HCT116 (cell line): ENCODE measurements at regions not wholly inside any gene's neighbourhood (a gene's known extent, or its start where the extent isn't known, plus 50 kb on each side); places are given as distances from the start of the nearest gene placed in this dataset.

Experiments used
- ATAC-seq: fragments of 200-7000 bp; cut with Tn5 transposase; 2 replicates; pipeline ENCODE4 v1.9.1; 2020; ENCODE audit warnings: mild to moderate bottlenecking, moderate library complexity
- BruUV-seq: library from RNA; stranded (reverse); fragments of 400-500 nt; replicated peaks from 2 replicates; lab custom pipeline; 2021; lab: Mats Ljungman, UMichigan
- CTCF ChIA-PET: fragments of 300-600 bp; sonication (Branson Sonifier 250); formaldehyde crosslinking; loops from one replicate; lab custom pipeline; 2021; ENCODE audit warnings: antibody characterized with exemption; lab: Charles Lee
- POLR2A ChIA-PET: fragments of 300-600, 350-600 bp; sonication (Branson Sonifier 250); formaldehyde crosslinking; loops from one replicate; lab custom pipeline; 2021; ENCODE audit warnings: antibody characterized with exemption; lab: Charles Lee
- RAD21 ChIA-PET, 2 experiments: fragments of 300-600 bp; sonication (Branson Sonifier 250); formaldehyde crosslinking; loops; one replicate each; lab custom pipeline; 2023; ENCODE audit warnings: low total read pairs in 2 of 2; ENCODE audit not compliant: uncharacterized antibody in 2 of 2, unreplicated experiment in 2 of 2, low non-redundant PET in 1 of 2; lab: Charles Lee
- DNase-seq: peaks from one replicate; pipeline ENCODE4 v3.0.0-alpha.2; 2010; ENCODE audit warnings: low read depth, low spot score
- H2AFZ ChIP-seq: fragments of 200-600 bp; shearing (Covaris generic), sonication (generic); 2 replicates; pipeline ENCODE4 v1.6.1; 2017; ENCODE audit warnings: low read depth, mixed run types, mixed read lengths, antibody characterized with exemption, low read length; ENCODE audit not compliant: poor library complexity, severe bottlenecking
- H3K27ac ChIP-seq: 2 replicates; pipeline ENCODE4 v1.5.1; 2012; ENCODE audit warnings: low read depth, low read length
- H3K27me3 ChIP-seq: fragments of 200-600 bp; sonication (generic); 2 replicates; pipeline ENCODE4 v1.6.1; 2016; ENCODE audit warnings: mixed run types, low read length, mixed read lengths; ENCODE audit not compliant: insufficient read depth
- H3K36me3 ChIP-seq, 2 experiments: fragments of 200-500 bp in 1 of 2; fragments of 200-600 bp in 1 of 2; sonication (Bioruptor generic) in 1 of 2; sonication (generic) in 1 of 2; 2 replicates each; pipeline versions ENCODE4 v1.5.1 to v1.6.1; 2014 to 2016; ENCODE audit warnings: low read length in 2 of 2, inconsistent platforms in 1 of 2, mixed read lengths in 1 of 2, mixed run types in 1 of 2; ENCODE audit not compliant: insufficient read depth in 2 of 2, control insufficient read depth in 1 of 2
- H3K4me1 ChIP-seq, 2 experiments: fragments of 200-600 bp in 1 of 2; sonication (generic) in 1 of 2; 2 replicates each; pipeline versions ENCODE4 v1.5.1 to v1.6.1; 2012 to 2017; ENCODE audit warnings: low read length in 2 of 2, inconsistent platforms in 1 of 2, mild to moderate bottlenecking in 1 of 2, mixed read lengths in 1 of 2, mixed run types in 1 of 2, moderate library complexity in 1 of 2; ENCODE audit not compliant: insufficient read depth in 2 of 2, control insufficient read depth in 1 of 2
- H3K4me2 ChIP-seq: fragments of 200-600 bp; sonication (generic); 2 replicates; pipeline ENCODE4 v1.6.1; 2017; ENCODE audit warnings: mixed run types, low read length, mixed read lengths
- H3K4me3 ChIP-seq, 2 experiments: fragments of 200-600 bp in 1 of 2; sonication (generic) in 1 of 2; replicated peaks in 1 of 2; 2 replicates each; pipeline ENCODE4 v1.5.1; 2011 to 2016; ENCODE audit warnings: low read length in 2 of 2, control low read depth in 1 of 2, low read depth in 1 of 2, mild to moderate bottlenecking in 1 of 2, mixed read lengths in 1 of 2, mixed run types in 1 of 2
- H3K79me2 ChIP-seq: fragments of 200-600 bp; sonication (generic); 2 replicates; pipeline ENCODE4 v1.6.1; 2017; ENCODE audit warnings: mild to moderate bottlenecking, mixed run types, low read length, moderate library complexity, mixed read lengths; ENCODE audit not compliant: insufficient read depth
- H3K9ac ChIP-seq: fragments of 200-600 bp; sonication (generic); 2 replicates; pipeline ENCODE4 v1.6.1; 2016; ENCODE audit warnings: low read length, mixed read lengths
- H3K9me2 ChIP-seq: fragments of 200-600 bp; sonication (generic), shearing (Covaris generic); 2 replicates; pipeline ENCODE4 v1.6.1; 2017; ENCODE audit warnings: mixed run types, mild to moderate bottlenecking, moderate library complexity; ENCODE audit not compliant: insufficient read depth
- H3K9me3 ChIP-seq, 2 experiments: fragments of 200-500 bp in 1 of 2; fragments of 200-600 bp in 1 of 2; sonication (Bioruptor generic) in 1 of 2; sonication (generic) in 1 of 2; 2 replicates each; pipeline ENCODE4 v1.6.1; 2014 to 2017; ENCODE audit warnings: low read length in 2 of 2, mixed read lengths in 2 of 2, inconsistent platforms in 1 of 2, low read depth in 1 of 2, mild to moderate bottlenecking in 1 of 2, mixed run types in 1 of 2, moderate library complexity in 1 of 2; ENCODE audit not compliant: control insufficient read depth in 1 of 2, insufficient read depth in 1 of 2
- H4K20me1 ChIP-seq: fragments of 200-600 bp; sonication (generic), shearing (Covaris generic); 2 replicates; pipeline ENCODE4 v1.6.1; 2017; ENCODE audit warnings: mixed run types, mild to moderate bottlenecking, moderate library complexity; ENCODE audit not compliant: insufficient read depth
- CBX3 ChIP-seq: IDR thresholded peaks from 2 replicates; pipeline ENCODE4 v1.6.1; 2012; ENCODE audit warnings: low read depth
- EZH2 ChIP-seq: fragments of 200-600 bp; sonication (generic); IDR thresholded peaks from 2 replicates; pipeline ENCODE4 v1.6.1; 2017; ENCODE audit warnings: antibody characterized with exemption, mixed run types
- POLR2A ChIP-seq: IDR thresholded peaks from 2 replicates; pipeline ENCODE4 v1.7.0; 2011; ENCODE audit warnings: borderline replicate concordance; ENCODE audit not compliant: insufficient read depth, insufficient read length; ENCODE audit errors: extremely low read depth
- SIN3A ChIP-seq: IDR thresholded peaks from 2 replicates; pipeline ENCODE4 v1.6.1; 2012; ENCODE audit warnings: low read depth
- TCF7L2 ChIP-seq: IDR thresholded peaks from 2 replicates; pipeline ENCODE4 v1.7.0; 2011; ENCODE audit warnings: borderline replicate concordance, inconsistent platforms; ENCODE audit not compliant: insufficient read depth, insufficient read length; ENCODE audit errors: extremely low read depth
- YY1 ChIP-seq: IDR thresholded peaks from 2 replicates; pipeline ENCODE4 v1.6.1; 2011; ENCODE audit warnings: low read length, low read depth, moderate library complexity, mild to moderate bottlenecking; ENCODE audit not compliant: insufficient replicate concordance; ENCODE audit errors: extremely low read depth
- ZFX ChIP-seq: fragments of 450-650 bp; IDR thresholded peaks from 2 replicates; pipeline ENCODE4 v1.6.1; 2017
- intact Hi-C: fragments of 100-400 bp; cut with micrococcal nuclease; formaldehyde crosslinking; loops from 2 replicates; pipeline ENCODE4 v1.10.0; 2022
- TF ChIP-seq, protein P1 (sequence below): IDR thresholded peaks from 2 replicates; pipeline ENCODE4 v1.6.1; 2012
- TF ChIP-seq, protein P2 (sequence below): IDR thresholded peaks from 2 replicates; pipeline ENCODE4 v1.6.1; 2012; ENCODE audit warnings: low read depth

- no peak overlapping the region for H3K4me2 ChIP-seq
- H3K9me3 ChIP-seq = no peaks in the 10 kb centered on the region
- H3K27ac ChIP-seq = no peak overlapping the region
- ChIA-PET POLR2A (no interaction called here), CTCF (interaction anchor here (1.6 kb wide), 1 partner anchor 14 kb away, joined by 9 read pairs; no protein-coding TSS in a partner anchor), RAD21 (no interaction called here)
- H3K27me3 ChIP-seq = no peaks in the 10 kb centered on the region
- intact Hi-C loops = no loop called here
- DNase-seq = no peak
- 0 out of 2 replicates have a peak, but pooled peaks cover 6% of the 10 kb centered on the region for H3K9me2 ChIP-seq
- no peaks in the 10 kb centered on the region for H3K4me1 ChIP-seq
- no peak for ATAC-seq
- BruUV-seq = no TSS peak
- H3K79me2 ChIP-seq = no peaks in the 10 kb centered on the region
- no peaks in the 10 kb centered on the region for H3K36me3 ChIP-seq
- TF ChIP-seq SIN3A (no peak), EZH2 (no peak), ZFX (no peak), CBX3 (no peak), POLR2A (no peak), TCF7L2 (no peak), YY1 (no peak)
- TF ChIP-seq, protein P1, sequence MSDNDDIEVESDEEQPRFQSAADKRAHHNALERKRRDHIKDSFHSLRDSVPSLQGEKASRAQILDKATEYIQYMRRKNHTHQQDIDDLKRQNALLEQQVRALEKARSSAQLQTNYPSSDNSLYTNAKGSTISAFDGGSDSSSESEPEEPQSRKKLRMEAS = no peak
- TF ChIP-seq, protein P2, sequence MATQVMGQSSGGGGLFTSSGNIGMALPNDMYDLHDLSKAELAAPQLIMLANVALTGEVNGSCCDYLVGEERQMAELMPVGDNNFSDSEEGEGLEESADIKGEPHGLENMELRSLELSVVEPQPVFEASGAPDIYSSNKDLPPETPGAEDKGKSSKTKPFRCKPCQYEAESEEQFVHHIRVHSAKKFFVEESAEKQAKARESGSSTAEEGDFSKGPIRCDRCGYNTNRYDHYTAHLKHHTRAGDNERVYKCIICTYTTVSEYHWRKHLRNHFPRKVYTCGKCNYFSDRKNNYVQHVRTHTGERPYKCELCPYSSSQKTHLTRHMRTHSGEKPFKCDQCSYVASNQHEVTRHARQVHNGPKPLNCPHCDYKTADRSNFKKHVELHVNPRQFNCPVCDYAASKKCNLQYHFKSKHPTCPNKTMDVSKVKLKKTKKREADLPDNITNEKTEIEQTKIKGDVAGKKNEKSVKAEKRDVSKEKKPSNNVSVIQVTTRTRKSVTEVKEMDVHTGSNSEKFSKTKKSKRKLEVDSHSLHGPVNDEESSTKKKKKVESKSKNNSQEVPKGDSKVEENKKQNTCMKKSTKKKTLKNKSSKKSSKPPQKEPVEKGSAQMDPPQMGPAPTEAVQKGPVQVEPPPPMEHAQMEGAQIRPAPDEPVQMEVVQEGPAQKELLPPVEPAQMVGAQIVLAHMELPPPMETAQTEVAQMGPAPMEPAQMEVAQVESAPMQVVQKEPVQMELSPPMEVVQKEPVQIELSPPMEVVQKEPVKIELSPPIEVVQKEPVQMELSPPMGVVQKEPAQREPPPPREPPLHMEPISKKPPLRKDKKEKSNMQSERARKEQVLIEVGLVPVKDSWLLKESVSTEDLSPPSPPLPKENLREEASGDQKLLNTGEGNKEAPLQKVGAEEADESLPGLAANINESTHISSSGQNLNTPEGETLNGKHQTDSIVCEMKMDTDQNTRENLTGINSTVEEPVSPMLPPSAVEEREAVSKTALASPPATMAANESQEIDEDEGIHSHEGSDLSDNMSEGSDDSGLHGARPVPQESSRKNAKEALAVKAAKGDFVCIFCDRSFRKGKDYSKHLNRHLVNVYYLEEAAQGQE = no peak
- no peak overlapping the region for H2AFZ ChIP-seq
- H4K20me1 ChIP-seq = no peaks in the 10 kb centered on the region
- H3K9ac ChIP-seq = no peak overlapping the region
- no peak overlapping the region for H3K4me3 ChIP-seq
These were observed 125.9 kb upstream of the ANK2 start for GRCh38 chr4:112923516-112923915.
